ES-I3 (cell line): ENCODE measurements at regions not wholly inside any gene's neighbourhood (a gene's known extent, or its start where the extent isn't known, plus 50 kb on each side); places are given as distances from the start of the nearest gene placed in this dataset.

Source experiments
- H3K36me3 ChIP-seq: 2 replicates; pipeline ENCODE4 v1.6.1; 2013; ENCODE audit warnings: mild to moderate bottlenecking, low read length, control low read depth, moderate library complexity; ENCODE audit not compliant: insufficient read depth
- H3K4me1 ChIP-seq: 2 replicates; pipeline ENCODE4 v1.6.1; 2013; ENCODE audit warnings: mild to moderate bottlenecking, control low read depth, low read length; ENCODE audit not compliant: insufficient read depth
- H3K9ac ChIP-seq: 2 replicates; pipeline ENCODE4 v1.6.1; 2013; ENCODE audit warnings: low read depth, mild to moderate bottlenecking, low read length, moderate library complexity
- H3K9me3 ChIP-seq: 2 replicates; pipeline ENCODE4 v1.6.1; 2013; ENCODE audit warnings: mild to moderate bottlenecking, low read length, moderate library complexity; ENCODE audit not compliant: control insufficient read depth, insufficient read depth

DNA sequence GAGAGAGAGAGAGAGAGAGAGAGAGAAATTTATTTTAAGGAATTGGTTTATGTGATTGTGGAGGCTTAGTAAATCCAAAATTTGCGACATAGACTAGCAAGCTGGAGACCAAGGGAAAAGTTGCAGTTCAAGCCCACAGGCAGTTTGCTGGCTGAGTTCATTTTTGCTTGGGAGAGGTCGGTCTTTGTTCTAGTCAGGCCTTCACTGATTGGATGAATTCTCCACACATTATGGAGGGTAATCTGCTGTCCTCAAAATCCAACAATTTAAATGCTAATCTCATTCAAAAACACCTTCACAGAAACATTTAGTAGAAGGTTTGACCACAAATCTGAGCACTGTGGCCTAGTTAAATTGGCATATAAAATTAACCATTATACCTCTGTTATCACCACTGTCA is 439.6 kb downstream of the EPM2A start:
- Histone ChIP-seq H3K9ac (no peak overlapping the region), H3K9me3 (no peaks in the 10 kb centered on the region), H3K36me3 (no peaks in the 10 kb centered on the region), H3K4me1 (no peaks in the 10 kb centered on the region)

DNA sequence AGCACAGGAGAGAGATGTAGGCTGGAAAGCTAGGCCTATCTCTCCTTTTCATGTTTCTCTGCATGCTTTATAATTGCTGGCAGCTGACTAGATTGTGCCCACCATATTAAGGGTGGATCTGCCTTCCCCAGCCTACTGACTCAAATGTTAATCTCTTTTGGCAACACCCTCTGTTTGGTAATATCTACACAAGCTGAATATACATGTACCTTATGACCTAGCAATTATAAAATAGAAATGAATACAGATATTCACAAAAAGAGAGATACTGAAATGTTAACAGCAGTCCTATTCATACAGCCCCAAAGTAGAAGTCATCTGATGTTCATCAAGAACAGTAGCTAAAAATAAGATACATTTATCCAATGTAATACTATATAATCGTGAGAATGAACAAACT is 429.6 kb downstream of the EPM2A start:
- no peaks in the 10 kb centered on the region for H3K4me1 ChIP-seq
- H3K9ac ChIP-seq, result no peak overlapping the region
- H3K36me3 ChIP-seq, result no peaks in the 10 kb centered on the region
- no peaks in the 10 kb centered on the region for H3K9me3 ChIP-seq

DNA sequence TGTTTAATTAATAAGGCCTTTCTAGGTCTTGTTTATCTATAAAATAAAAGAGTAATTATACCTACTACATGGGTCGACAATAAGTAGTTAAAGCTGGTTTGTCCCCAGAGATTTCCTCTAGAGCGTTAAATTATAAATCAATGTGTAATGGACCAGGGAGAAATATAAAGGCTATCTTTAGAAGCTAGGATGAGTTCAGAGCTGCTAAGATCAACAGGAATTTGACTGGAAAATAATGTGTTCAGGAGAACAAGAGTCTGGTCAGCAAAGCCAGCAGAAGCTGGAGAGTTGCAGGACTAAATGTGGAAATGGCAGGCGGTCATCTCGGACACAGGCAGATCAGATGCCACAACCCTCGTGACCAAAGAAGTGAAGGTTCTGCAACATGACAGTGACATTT is 428.8 kb downstream of the EPM2A start:
- Histone ChIP-seq H3K9ac (no peak overlapping the region), H3K9me3 (no peaks in the 10 kb centered on the region), H3K36me3 (no peaks in the 10 kb centered on the region), H3K4me1 (no peaks in the 10 kb centered on the region)

DNA sequence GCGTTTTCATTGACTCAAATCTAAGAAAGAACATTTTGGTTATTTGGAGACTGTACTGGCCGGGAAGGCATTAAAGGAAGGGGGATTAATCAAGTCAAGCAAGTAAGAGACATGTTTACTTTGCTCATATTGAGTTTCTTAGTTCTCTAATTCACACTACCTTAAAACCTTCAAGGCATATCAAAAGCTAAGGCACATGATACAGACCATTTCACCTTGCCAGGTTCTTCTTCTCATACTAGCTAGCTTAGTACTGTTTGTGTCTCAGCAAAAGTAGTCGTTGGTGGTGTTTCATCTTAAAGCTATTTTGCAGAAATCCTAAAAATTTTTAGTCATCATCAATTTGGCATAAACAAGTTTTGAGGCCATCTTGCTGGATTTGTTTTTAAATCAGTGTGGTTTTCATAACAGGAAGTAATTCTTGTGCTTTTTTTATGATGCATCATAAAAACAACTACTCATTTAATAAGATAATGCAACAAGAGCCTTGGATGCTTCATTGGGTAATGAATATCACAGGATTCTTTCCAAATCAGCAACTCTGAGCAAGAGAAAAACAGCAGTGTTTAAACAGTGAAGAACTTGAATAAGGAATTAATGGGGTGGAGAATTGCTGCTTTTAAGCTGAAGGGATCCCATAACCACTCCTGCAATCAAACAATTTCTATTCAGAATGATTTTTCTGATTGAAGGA is 425.3 kb downstream of the EPM2A start:
- H3K9ac ChIP-seq, result no peak overlapping the region
- no peaks in the 10 kb centered on the region for H3K36me3 ChIP-seq
- no peaks in the 10 kb centered on the region for H3K9me3 ChIP-seq
- H3K4me1 ChIP-seq, result no peaks in the 10 kb centered on the region

DNA sequence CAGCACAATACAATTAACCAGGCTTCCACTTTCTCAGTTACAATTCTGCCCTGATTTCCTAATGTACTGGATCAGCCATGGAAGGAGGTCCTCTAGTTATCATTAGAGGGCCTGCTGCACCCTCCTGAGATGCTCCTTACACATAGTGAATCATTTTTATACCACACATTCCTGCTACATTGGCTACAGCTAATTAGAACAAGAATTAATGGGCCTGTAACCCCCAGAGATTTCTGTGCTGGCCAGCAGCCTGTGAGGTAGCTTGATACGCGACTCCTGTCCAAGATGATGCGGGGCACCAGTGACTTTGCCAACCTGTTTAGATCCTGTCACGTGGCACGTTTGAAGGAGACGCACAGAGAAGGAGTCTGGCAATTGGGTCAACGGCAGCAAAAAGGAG is 422.8 kb downstream of the EPM2A start:
- Histone ChIP-seq H3K36me3 (no peaks in the 10 kb centered on the region), H3K9me3 (no peaks in the 10 kb centered on the region), H3K4me1 (peaks cover 6% of the 10 kb centered on the region; the same call in 1 of the 2 replicates), H3K9ac (no peak overlapping the region)

DNA sequence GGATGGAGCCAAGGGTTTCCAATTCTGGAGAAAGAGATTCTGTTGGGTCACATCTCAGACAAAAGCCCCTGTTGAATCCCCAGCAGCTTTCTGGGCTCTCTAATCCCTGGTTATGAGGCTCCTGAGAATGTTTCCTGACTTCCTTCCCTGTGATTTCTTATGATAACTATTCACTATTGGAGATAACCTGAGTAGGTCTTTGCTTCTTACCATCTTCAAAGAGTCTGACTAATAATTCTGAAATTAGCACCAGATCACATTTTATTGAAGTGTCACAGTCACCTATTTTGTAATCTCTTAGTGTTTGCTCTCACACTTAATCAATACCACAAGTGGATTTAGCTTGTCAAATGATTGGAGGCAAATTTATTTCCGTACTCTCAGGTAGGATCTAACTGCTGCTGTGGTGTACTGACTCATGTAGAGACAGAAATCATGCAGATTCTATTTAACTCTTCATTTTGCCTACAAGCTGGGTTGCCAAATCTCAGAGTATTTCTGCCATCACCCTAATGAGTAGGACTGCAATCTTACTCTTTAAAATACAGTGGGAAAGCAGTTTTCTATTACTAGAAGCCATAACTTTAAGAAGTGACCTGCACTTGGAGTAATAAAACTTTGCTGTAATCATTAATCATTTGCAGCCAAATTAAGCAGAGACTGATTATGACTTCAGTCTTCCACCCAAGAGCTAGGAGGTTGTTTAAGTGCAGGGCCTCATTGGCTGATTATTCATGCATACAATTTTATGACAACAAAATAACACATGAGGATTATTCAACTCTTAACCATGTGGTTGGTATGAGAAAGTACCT is 422.1 kb downstream of the EPM2A start:
- Histone ChIP-seq H3K9me3 (no peaks in the 10 kb centered on the region), H3K9ac (no peak overlapping the region), H3K36me3 (no peaks in the 10 kb centered on the region), H3K4me1 (peaks cover 6% of the 10 kb centered on the region; the same call in 1 of the 2 replicates)

DNA sequence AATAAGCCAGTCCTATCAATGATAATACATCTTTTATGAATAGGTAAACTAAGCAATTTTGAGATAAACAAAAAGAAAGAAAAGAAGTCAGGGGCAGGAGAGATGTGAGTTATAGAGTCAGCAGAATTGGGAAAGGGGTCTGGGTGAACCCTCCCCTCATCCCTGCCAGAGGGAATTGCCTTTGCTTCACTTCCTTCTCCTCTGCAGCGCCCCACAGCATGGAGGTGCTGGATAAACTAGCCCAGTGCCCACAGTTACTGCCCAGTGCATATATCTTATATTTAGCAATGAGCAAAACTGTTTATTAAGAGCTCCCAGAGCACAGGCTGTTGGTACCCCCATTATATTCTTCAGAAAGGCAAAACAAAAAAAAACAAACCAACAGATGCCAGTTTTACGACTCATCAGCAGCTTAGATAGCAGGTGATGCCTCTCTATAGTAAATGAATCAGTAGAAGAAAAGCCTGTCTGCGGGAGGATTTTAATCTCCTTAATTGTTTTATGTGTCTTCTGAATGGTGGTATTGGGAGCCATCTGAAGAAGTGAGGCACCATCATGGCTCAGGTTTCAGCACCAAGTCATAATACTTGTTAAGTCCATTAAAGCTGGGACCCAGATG is 419.2 kb downstream of the EPM2A start:
- peaks cover 6% of the 10 kb centered on the region; the same call in 1 of the 2 replicates for H3K4me1 ChIP-seq
- H3K36me3 ChIP-seq, result no peaks in the 10 kb centered on the region
- H3K9ac ChIP-seq, result no peak overlapping the region
- H3K9me3 ChIP-seq, result no peaks in the 10 kb centered on the region

DNA sequence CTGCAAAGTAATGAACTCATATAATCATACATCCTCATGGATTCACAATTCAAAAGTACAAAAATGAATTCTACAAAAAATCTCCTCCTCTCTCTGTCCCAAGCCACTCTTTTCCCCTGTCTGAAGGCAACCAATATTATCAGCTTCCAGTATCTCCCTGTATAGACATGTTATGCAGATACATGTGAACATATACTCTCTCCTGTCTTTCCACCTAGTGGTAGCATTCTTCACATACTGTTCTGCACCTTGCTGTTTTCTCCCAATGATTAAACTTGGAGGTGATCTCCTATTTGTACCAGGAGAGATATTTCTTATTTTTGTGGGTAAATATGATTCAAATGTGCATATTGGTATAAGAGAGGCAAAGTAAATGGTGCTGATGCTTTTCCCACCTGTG is 416.4 kb downstream of the EPM2A start:
- Histone ChIP-seq H3K4me1 (peaks cover 6% of the 10 kb centered on the region; the same call in 1 of the 2 replicates), H3K9ac (no peak overlapping the region), H3K36me3 (no peaks in the 10 kb centered on the region), H3K9me3 (no peaks in the 10 kb centered on the region)

DNA sequence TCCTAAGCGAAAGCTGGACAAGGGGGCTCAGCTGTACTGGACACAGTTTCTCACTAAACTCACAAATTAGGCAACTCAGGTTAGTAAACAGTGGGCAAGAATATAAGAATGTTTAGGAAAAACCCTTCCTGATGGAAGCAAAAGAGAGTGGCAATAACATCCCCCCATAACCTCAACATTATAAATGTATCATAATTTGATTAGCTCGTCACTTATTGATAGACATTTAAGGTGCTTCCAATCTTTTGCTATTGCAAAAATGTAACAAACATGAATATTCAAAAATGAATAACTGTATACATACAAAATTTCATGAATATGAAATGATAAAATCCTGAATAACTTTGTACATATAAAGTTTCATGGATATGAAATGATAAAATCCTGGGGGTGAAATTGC is 415.7 kb downstream of the EPM2A start:
- no peak overlapping the region for H3K9ac ChIP-seq
- no peaks in the 10 kb centered on the region for H3K9me3 ChIP-seq
- peaks cover 6% of the 10 kb centered on the region; the same call in 1 of the 2 replicates for H3K4me1 ChIP-seq
- no peaks in the 10 kb centered on the region for H3K36me3 ChIP-seq

DNA sequence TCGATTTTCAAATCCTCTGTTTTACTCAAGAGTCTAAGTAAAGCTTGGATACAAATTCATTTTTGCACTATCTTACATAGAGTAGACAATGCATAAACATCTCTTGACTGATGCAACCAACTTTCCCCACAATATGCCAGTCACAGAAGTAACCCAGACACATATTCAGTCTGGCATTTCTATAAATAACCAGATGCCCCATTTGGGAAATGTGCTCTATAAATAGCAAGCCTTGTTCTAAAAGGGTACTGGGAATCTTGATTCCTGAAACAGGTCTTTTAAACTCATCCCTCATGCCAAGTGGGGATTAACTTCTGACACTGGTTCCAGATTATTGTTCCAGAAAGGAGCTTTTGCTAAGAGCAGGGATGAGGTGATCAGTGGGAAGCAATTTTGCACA is 411.7 kb downstream of the EPM2A start:
- Histone ChIP-seq H3K9me3 (no peaks in the 10 kb centered on the region), H3K4me1 (peaks cover 3% of the 10 kb centered on the region; the same call in 1 of the 2 replicates), H3K9ac (no peak overlapping the region), H3K36me3 (no peaks in the 10 kb centered on the region)

DNA sequence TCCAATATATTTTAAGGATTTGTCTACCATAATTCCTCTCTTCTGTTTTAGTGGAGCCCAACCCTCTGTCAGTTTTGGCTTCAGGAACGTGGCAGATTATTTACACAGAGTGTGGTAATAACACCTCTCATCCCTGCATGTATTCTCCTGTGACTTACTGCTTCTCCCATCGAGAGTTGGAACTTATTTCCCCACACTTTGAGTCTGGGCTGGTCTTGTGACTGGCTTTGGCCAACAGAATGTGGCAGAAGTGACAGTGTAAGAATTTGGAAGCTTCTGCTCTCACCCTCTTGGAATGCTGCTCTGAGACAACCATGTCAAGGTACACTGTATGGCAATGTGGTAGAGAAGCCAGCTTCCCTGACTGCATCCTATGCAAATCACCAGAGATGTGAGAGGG is 407.7 kb downstream of the EPM2A start:
- H3K9me3 ChIP-seq, result no peaks in the 10 kb centered on the region
- H3K4me1 ChIP-seq, result peaks cover 14% of the 10 kb centered on the region
- H3K9ac ChIP-seq, result no peak overlapping the region
- no peaks in the 10 kb centered on the region for H3K36me3 ChIP-seq

DNA sequence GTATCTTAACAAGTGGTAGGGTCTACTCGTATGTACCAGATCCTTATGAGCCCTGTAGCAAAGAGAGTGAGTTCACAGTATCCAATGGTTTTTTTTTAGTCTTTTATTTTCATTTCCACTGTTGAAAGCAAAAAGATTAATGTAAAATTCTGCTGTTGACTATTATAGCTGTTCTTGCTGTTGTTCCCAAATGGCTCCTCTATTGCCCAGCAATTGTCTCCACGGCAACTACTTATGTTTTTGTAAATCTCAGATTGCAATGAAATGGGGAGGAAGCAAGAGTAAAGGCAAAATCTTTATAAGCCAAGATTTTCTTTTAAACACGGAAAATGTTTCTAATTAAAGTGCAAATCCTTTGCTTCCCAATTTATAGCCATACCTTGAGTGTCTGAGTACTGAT is 406.1 kb downstream of the EPM2A start:
- Histone ChIP-seq H3K9ac (no peak overlapping the region), H3K36me3 (no peaks in the 10 kb centered on the region), H3K9me3 (no peaks in the 10 kb centered on the region), H3K4me1 (peaks cover 14% of the 10 kb centered on the region)

DNA sequence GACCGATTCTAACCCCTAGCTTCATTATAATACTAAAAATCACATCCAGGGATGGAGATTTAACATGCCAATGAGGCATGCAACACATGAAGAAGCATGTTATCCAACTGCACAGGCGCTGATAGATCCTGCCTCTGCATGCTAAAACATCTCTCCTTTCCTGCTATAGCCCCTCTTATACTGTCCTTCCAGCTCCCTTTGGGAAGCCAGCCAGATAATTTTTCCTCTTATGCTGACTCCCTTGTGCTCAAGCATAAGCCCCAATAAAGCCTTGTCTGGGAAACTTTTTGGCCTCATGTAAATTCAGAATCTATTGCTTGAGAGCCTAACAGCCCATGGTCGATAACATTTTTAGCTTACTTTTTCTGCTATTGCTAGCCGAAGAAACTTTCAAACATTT is 404.3 kb downstream of the EPM2A start:
- Histone ChIP-seq H3K9me3 (no peaks in the 10 kb centered on the region), H3K9ac (no peak overlapping the region), H3K36me3 (no peaks in the 10 kb centered on the region), H3K4me1 (peaks cover 14% of the 10 kb centered on the region)

DNA sequence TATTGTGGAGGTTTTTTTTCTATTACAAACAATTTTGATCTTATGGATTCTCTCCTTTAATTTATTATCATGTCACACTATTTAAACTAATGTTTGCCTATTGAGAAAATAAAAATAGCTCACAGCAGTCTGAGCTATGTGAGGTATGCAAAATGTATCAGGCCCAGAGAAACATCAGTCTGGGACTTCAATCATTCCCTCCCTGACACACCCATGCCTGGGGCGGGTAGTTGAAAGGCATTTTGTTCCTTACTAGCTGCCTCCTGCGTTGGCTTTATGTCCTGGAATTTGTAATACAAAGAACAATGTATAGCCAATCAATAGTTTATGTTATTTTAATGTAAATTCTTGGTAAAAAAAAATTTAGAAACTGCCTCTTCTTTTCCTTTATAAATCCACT is 403.3 kb downstream of the EPM2A start:
- peaks cover 14% of the 10 kb centered on the region for H3K4me1 ChIP-seq
- no peaks in the 10 kb centered on the region for H3K36me3 ChIP-seq
- no peak overlapping the region for H3K9ac ChIP-seq
- no peaks in the 10 kb centered on the region for H3K9me3 ChIP-seq

DNA sequence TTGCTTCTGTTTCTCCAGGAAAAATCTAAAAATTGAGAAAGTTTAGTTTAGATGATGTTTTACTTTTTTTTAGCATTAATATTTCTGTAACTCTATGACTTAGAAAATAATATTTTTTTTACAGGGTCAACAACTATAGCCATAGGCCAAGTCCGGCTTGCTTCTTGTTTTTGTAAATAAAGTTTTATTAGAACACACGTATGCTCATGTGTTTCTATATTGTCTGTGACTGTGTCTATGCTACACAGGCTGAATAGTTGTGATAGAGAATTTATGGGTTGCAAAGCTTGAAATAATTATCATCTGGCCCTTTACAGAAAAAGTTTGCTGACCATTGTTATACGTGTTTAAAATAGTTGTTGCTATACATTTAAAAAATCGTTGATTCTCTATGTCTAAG is 399.2 kb downstream of the EPM2A start:
- no peak overlapping the region for H3K9ac ChIP-seq
- H3K4me1 ChIP-seq, result peaks cover 11% of the 10 kb centered on the region; the same call in 1 of the 2 replicates
- no peaks in the 10 kb centered on the region for H3K36me3 ChIP-seq
- no peaks in the 10 kb centered on the region for H3K9me3 ChIP-seq
